ENCODE measurements at regions not wholly inside any gene's neighbourhood (a gene's known extent, or its start where the extent isn't known, plus 50 kb on each side); places are given as distances from the start of the nearest gene placed in this dataset.

DNA sequence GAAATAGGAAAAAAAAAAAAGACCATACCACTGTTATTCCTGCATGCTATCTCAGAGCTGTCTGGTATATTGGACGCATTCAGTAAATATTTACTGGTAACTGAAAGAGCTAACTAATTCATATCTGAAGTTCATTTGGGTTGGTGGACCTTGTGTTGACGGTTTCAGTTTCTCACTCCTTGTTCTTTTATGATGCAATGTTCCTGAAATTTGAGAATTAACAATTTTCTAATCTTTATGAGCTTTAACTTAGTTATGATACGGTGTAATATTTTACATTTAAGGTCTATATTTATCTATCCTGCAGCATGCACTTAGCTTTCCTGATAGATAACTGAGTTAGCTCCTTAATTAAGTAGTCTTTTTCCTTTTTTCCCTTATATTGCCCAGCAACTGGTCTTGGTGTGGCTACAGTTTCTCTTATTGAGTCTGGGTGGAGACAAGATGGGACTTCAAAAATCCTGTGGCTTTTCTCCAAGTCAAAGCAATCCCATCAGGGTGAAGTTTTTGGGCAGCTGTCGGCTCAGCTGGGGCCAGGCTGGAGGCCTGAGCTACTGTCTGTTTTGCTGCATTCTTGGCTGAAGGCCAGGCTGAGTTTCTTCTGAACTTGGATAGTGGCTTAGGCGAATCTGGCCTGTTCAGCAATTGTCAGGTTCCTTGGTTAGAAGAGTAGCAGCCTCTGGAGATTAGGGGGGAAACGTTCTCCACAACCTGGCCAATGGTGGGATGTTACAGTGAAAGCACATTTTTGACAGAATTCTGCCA is 78.4 kb upstream of the MEX3C start:
- TF ChIP-seq, protein P1, sequence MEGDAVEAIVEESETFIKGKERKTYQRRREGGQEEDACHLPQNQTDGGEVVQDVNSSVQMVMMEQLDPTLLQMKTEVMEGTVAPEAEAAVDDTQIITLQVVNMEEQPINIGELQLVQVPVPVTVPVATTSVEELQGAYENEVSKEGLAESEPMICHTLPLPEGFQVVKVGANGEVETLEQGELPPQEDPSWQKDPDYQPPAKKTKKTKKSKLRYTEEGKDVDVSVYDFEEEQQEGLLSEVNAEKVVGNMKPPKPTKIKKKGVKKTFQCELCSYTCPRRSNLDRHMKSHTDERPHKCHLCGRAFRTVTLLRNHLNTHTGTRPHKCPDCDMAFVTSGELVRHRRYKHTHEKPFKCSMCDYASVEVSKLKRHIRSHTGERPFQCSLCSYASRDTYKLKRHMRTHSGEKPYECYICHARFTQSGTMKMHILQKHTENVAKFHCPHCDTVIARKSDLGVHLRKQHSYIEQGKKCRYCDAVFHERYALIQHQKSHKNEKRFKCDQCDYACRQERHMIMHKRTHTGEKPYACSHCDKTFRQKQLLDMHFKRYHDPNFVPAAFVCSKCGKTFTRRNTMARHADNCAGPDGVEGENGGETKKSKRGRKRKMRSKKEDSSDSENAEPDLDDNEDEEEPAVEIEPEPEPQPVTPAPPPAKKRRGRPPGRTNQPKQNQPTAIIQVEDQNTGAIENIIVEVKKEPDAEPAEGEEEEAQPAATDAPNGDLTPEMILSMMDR (IDR thresholded peaks at IDR 0.05): no peak
- no peak for TF ChIP-seq POLR2A (IDR thresholded peaks at IDR 0.05)
- intact Hi-C loops (cut with DNase I; ENCODE audit: low total_unique reads): no loop called here
- no peak overlapping the region for H3K27ac ChIP-seq
- H3K4me1 ChIP-seq: no peaks in the 10 kb centered on the region
- H3K36me3 ChIP-seq: no peaks in the 10 kb centered on the region
- H3K4me3 ChIP-seq: no peak overlapping the region
- H3K9me3 ChIP-seq: no peaks in the 10 kb centered on the region
- H3K27me3 ChIP-seq: no peaks in the 10 kb centered on the region
- DNase-seq: no peak

DNA sequence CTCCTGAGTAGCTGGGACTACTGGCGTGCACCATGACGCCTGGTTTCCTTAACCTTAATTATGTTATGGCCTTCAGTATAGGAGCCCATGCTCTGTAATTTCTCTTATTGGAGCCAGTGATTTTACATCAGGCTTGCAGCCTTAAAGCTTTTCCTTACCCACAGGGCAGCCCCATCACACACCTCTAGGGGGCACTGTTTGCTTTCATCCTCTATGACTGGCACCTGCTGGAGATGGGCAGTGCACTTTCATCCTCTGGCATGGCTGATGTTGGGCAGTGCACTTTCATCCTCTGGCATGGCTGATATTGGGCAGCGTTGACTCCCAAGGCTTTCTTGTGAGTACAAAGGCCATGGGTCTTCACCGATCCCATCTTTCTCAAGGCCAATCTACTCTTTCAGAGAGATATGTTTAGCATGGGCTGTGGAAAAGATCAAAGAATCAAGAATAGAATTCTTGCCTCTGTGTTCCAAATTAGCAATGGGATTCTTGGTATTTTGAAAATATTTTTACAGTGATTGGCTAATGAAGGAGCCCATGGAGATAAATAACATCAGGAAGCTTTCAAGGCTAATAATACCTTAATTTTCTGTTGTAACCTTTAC is 80.7 kb upstream of the MEX3C start:
- H3K9me3 ChIP-seq: no peaks in the 10 kb centered on the region
- H3K27ac ChIP-seq: no peak overlapping the region
- H3K27me3 ChIP-seq: no peaks in the 10 kb centered on the region
- TF ChIP-seq, protein P1 (IDR thresholded peaks at IDR 0.05): peak in 1 of 4 experiments; percentile 8
- TF ChIP-seq POLR2A (IDR thresholded peaks at IDR 0.05): no peak
- intact Hi-C loops (cut with DNase I; ENCODE audit: low total_unique reads): no loop called here
- H3K4me3 ChIP-seq: no peak overlapping the region
- H3K4me1 ChIP-seq: no peaks in the 10 kb centered on the region
- H3K36me3 ChIP-seq: no peaks in the 10 kb centered on the region
- no peak for DNase-seq

DNA sequence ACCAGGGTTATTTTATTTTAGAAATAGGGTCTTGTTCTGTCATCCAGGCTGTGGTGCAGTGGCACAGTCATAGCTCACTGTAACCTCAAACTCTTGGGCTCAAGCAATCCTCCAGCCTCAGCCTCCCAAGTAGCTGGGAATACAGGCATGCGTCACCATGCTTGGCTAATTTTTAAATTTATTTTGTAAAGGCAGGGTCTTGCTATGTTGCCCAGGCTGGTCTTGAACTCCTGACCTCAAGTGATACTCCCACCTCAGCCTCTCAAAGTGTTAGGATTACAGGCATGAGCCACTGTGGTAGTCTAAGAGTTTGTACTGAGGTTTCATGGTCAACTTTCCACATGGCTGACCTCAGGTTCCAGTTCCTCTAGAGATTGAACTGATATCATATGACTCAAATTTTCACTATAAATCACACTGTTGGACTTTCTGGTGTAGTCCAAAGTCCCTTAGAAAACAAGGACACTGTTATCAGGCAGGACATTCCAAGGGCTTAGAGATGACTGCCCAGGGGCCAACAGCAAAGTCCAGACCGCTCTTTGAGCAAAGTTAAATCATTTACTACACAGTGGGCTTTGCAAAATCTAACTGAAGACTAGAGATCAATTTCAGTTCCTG is 82.0 kb upstream of the MEX3C start:
- H3K9me3 ChIP-seq: no peaks in the 10 kb centered on the region
- H3K36me3 ChIP-seq: no peaks in the 10 kb centered on the region
- no peak overlapping the region for H3K4me3 ChIP-seq
- H3K27ac ChIP-seq: no peak overlapping the region
- no peak for TF ChIP-seq POLR2A (IDR thresholded peaks at IDR 0.05)
- TF ChIP-seq, protein P1 (IDR thresholded peaks at IDR 0.05): no peak
- H3K27me3 ChIP-seq: no peaks in the 10 kb centered on the region
- intact Hi-C loops (cut with DNase I; ENCODE audit: low total_unique reads): no loop called here
- H3K4me1 ChIP-seq: no peaks in the 10 kb centered on the region
- DNase-seq: no peak

DNA sequence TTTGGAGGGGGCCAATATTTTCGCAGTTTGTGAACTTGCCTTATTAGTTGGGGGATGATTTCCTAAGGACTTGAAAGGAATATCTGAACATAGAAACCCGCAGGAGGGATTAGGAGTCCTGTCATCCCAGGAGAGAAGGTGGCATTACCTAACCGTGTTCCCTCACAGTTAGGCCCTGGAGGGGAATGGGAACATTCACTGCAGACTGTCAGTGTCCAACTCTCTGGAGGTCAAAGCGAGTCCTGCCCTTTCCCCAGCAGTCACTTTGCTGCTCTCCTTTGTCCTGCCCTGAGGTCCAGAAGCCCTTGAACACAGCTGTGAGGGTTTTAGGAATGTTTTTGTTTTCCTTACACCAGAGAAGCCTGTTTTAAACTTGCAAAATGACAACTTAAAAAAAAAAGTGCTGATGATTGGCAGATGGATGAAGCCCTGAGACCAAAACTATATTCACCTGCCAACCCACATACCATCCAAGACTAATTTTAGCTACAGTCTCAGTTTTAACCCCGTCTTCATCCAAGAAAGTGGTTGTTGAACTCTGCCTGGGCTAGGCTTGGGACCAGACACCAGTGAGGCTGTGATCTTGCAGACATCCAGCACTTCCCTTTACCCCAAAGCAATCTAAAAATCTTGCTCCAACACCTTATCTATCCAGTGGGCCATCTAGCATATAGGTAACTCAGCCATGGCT is 90.5 kb upstream of the MEX3C start:
- Histone ChIP-seq H3K36me3 (no peaks in the 10 kb centered on the region), H3K4me3 (no peak overlapping the region), H3K9me3 (no peaks in the 10 kb centered on the region), H3K4me1 (no peaks in the 10 kb centered on the region), H3K27me3 (no peaks in the 10 kb centered on the region), H3K27ac (no peak overlapping the region)
- no peak for TF ChIP-seq POLR2A (IDR thresholded peaks at IDR 0.05)
- TF ChIP-seq, protein P1 (IDR thresholded peaks at IDR 0.05): no peak
- DNase-seq: no peak
- intact Hi-C loops (cut with DNase I; ENCODE audit: low total_unique reads): no loop called here

All from uterus (tissue), 3 donors.